GOT3 (cell line): ENCODE measurements at regions not wholly inside any gene's neighbourhood (a gene's known extent, or its start where the extent isn't known, plus 50 kb on each side); places are given as distances from the start of the nearest gene placed in this dataset.

Source experiments
- DNase-seq: peaks from one replicate; lab custom pipeline; 2025; ENCODE audit warnings: mixed read lengths; lab: John Stamatoyannopoulos, UW

DNA sequence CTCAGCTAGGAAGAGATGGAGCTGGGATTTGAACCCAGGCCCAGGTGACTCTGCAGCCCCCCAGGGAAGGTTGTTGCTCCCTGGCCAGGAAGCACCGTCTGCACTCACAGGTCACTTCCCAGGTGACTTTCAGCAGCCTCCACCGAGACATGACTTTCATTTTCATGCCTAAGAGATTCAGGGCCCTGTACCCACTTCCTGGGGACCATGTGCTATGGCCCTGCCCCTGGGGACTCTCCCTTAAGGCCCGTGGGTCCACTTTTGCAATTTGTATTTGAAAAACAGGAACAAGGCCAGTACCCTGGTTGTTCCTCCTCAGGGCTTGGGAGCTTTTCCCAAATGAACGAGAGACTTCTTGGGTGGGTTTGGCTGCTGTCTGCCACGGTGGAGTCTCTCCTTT is 191.0 kb downstream of the IRF8 start:
- no peak for DNase-seq

DNA sequence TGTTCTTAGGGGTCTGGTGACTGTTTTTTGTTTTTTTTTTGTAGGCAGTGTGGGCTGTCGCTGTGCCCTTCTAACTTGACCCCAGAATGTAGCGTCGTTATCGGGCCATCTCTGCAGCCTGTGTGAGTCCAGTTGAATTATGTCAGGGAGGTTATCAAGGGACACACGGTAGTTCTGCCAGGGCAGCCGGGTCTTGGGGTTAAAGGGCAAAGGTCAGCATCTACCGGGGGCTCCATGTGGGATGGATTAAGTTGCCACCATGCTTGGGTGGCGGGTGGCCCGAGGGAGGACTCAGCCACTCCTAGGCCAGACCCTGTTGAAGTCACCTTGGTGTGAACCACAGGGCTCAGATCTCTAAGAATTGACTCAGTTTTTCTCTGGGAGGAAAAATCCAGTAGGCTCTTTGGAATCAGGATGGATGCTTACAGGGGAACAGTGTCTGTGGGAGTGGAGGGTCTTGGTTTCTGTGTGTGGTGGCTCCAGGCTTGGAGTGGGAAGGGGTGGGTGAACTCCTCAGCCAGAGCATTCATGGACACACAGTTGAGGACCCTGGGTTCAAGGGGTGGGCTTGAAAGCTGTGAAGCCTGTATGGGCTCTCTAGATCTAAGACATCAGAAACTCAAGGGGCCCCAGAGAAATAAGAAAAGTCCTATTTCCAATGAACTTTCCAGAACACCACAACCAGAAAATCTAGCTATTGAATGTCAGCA is 191.7 kb downstream of the IRF8 start:
- DNase-seq: no peak

DNA sequence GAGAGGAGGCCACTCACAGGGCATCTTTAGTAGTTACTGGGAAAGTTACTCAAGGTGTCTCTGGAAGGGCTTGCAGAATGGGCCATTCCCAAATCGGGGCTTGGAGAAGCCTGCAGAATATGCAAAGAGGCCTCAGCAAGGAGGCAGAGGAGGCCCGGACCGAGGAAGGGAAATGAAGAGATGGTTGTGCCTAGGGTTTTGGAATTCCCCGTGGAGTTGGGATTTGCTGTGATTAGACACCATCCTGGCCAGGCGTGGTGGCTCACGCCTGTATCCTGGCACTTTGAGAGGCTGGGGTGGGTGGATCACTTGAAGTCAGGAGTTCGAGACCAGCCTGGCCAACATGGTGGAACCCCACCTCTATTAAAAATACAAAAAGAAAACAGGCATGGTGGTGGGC is 193.0 kb downstream of the IRF8 start:
- DNase-seq: no peak

DNA sequence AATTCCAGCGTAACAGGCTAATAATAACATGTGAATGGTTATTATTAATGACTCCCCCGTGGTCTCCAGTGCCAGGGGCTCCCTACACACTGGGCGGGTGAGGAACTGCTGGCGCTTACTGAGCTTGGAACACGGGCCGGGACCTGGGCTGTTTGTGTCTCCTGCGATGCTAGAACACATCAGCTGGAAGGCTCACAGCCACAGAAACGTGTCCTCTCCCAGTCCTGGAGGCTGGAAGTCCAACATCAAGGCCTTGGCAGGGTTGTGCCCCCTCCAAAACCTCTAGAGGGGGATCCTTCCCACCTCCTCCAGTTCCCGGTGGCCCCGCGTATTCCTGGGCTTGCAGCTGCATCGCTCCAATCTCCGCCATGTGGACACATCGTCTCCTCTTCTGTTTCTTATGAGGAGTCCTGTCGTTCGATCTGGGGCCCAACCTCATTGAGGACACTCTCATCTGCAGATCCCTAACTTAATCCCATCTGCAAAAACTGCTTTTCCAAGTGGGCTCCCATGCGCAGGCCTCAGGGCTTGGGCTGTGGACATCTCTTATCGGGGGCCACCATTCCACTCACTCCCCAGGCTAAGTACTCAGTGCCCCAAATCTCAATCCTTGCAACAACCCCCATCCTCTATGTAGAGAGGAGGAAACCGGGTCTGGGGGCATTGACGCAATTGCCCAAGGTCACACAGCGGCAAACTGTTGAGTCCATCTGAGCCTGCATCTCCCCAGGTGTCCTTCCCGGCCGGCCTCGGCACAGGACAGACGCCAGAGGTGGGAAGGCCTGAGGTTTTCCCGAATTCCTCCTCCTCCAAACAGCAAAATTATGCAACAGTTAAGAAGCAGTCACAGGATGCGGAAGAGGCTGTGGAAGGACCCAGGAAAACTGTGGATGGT is 193.9 kb downstream of the IRF8 start:
- DNase-seq: no peak

DNA sequence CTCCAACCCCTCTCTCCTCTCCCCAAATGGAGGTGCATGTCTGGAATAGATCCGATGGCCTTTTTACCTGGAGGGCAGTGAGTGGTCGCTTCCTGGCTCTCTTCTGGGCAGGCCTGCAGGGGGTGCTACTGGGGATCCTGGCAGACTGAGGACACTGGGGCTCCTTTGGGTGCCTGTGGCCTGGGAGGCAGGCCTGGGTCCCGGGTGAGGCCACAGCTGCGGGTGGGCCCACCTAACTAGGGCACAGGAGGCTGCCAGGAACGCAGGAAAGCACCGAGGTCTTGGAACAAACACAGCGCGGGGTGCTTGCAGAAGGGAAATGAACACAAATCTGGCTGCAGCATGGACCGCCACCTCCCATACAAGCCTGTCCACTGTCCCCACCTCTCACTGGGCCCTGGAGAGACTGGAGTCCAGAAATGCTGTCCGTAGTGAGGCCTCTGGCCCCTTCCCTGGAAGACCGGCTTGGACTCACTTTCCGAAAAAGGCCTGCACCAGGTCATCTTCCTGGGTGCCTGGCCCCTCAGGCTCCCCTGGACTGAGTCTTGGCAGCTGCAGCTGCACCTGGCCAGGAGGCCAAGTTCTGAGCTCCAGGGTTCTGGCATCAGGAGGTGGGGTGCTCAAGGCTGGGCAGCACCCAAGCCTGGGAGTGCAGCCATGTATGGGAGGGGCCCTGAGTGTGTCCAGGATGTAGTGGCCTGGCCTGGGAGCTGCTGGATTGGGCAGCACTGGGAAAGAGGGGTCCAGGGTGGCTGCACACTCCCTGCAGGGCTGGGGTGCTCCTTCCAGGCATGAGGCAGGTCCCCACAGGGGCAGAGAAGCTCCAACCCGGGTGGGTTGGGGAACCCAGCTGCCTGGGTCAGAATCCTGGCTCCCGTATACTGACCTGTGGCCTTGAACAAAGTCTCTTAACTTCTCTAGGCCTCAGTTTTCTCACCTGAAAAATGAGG is 195.1 kb downstream of the IRF8 start:
- DNase-seq: no peak

DNA sequence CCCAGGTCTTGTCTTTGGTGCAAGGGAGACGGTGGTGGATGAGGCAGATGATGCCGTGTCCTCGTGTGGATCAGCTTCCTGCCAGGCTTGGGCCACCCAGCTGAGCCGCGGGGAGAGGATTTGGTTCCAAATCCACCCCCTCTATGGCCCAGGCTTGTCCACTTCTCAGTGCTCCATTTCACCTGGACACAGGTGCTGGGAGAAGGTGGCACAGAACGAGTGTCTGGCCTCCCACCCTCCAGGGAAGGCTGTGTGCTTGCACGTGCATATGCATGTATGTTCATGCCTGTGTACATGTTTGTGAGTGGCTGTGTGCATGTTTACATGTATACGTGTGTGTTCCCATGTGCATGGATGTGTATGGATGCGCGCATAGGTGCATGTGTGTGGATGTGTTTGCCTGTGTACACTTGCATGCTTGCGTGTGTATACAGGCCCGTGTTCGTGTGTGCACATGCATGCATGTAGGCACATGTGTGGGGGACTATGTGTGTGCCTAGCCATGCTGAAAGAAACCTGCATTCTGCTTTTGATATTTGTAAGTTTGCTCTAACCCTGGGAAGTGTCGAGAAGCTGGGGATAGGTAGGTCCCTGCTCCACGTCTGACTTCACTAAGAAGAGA is 196.3 kb downstream of the IRF8 start:
- DNase-seq: no peak

DNA sequence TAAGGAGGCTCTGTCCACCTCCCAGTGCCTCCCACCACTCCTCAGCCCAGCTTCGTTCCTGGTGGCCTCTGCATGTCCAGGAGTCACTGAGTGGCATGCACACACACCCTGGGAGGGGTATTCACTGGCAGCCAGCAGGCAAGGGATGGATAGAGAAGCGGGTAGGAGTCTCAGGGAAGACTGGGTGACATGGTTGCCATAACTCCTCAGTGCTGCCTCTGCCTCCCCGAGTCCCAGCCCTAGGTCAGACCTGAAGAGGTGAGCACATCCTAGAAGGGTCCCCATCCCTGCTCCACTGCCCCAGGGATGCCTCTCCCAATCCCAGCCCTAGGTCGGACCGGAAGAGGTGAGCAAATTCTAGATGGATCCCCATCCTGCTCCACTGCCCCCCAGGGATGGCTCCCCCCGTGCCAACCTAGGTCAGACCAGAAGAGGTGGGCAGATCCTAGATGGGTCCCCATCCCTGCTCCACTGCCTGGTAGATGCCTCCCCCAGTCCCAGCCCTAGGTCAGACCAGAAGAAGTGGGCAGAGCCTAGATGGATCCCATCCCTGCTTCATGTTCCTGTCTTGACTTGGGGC is 197.0 kb downstream of the IRF8 start:
- DNase-seq: no peak

DNA sequence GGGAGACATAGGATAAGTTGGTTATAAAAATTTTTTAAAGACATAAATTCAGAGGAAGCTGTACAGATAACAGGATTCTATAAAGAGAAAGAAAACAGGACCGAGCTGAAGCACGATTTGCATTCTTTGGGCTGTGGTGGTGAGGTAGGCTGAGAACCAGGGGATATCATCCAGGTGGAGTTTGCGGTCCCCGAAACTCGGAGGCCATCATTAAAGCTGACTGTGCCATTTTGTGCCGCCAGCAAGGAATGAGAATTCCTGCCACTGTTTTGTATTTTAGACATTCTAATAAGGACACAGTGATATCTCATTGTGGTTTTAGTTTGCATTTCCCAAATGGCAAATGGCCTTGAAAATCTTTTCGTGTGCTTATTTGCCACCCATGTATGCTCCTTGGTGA is 197.9 kb downstream of the IRF8 start:
- no peak for DNase-seq

DNA sequence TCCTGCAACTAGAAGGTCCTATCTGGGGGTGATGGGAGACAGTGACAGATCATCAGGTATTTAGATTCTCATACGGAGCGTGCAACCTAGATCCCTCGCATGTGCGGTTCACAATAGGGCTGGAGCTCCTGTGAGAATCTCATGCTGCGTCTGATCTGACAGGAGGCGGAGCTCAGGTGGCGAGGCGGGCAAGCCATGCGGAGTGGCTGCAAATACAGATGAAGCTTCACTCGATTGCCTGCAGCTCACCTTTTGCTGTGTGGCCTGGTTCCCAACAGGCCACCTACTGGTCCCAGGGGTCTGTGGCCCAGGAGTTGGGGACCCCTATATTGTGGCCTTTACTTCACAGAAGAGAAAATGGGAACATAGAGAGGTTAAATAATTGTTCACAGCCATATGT is 200.4 kb downstream of the IRF8 start:
- DNase-seq: no peak

DNA sequence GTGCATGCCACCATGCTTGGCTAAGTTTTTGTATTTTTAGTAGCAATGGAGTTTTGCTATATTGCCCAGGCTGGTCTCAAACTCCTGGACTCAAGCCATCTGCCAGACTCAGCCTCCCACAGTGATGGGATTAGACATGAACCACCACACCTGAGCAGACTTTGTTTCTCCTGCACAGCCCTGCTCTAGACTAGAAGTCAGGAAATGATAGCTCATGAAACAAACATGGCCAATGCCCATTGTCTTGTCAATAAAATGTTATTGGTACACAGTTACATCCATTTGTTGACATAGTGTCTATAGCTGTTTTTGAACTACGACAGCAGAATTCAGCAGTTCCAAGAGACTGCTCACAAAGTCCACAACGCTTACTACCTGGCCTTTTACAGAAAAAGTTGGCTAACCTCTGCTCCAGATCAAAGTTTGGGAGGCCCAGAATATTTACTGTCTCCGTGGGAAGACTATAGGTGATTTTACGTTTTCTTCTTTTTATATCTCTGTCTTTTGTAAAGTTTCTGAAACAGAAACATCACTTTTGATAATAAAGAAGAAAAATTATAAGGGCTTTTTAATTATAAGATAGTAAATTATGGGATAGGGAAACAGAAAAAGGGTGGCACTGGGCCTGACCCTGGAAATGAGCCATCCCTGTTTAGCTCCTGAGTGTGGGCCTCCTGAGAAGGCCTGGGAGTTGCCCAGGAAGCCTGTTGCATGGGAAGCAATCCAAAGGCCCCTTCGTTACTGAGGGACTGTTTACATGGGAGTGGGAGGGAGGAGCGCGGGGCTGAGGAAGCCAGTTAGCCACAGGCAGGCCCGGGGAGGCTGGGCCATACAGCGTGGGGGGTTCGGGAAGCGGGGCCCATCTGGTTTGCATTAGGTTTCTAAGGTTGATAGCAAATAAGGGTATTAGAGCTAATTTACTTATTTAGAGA is 201.5 kb downstream of the IRF8 start:
- no peak for DNase-seq

DNA sequence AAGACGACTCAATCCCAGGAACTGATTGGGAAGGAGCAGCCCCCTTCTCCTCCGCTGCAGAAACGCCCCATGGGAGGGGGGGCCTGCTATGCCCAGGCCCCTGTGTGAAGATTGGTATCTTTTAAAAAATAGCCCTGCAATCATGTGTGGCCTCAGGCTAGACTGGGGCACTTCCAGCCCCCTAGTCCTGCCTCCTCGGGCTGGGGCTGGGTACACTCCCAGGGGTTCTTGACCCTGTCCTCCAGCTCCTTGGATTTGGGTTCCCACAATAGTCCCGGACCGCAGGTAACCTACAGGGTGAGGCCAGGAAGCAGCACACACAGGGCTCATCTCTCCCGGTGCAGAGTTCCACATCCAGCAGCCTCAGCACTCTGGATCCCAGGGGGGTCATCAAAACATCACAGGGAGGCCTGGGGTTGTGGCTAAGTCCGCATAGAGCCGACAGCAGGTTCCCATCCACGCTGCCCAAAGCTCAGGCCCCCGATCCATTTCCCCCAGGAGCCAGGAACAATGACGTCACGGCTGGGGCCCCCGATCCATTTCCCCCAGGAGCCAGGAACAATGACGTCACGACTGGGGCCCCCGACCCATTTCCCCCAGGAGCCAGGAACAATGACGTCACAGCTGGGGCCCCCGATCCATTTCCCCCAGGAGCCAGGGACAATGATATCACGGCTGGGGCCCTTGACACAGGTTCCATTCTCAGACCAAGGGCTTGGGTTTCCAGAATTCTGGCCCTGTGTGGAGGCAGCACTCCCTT is 202.4 kb downstream of the IRF8 start:
- DNase-seq: no peak

DNA sequence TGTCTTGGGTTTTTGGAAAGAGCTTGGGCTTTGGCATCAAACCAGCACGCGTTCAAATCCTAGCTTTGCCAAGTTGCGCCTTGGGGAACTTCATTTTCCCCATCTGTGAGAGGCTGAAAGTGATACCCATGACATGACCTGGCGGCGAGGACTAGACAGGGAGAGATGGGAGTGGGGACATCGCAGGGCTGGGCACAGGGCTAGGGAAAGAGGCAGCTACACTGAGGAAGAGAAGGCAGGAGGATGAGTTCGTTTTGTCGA is 202.9 kb downstream of the IRF8 start:
- DNase-seq: no peak

DNA sequence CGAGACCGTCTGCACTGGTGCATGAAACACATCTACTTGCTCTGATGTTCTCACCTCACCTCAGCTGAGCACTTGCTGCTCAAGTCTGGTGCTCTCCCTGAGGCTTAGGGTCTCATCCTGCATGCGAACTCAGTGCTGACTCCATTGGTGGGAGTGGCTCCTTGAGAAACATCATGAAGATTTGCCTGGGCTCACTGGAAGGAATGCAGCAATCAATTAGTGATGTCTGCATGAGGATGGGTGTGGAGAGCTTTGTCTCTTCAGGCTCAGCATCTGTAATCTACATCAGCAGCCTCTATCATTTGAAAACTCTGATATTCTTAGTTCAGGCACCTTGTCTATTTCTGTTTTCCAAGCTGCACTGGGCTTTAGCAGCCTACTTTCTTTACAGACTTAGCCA is 204.4 kb downstream of the IRF8 start:
- no peak for DNase-seq

DNA sequence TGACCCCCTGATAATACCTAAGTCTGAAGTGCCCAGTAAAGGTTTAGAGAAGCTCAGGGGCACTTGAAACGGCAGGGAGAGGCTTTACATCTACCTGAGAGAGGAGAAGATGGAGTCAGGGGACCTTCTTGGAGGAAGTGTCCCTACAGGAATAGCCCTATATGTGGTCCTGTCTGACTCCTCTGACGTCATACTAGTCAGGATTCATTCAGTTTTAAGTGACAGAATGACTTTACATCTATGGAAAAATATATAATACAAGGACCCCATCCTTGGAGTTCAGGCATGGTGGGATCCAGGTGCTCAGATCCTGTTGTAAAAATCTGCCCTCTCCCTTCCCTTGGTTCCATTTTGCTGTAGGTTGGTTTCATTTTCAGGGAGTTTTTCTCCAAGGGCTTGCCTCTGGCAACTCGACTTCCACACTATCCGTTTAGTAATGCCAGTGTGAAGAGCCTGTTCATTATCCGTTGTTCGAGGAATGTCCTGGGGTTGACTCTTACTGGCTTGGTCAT is 205.6 kb downstream of the IRF8 start:
- no peak for DNase-seq

DNA sequence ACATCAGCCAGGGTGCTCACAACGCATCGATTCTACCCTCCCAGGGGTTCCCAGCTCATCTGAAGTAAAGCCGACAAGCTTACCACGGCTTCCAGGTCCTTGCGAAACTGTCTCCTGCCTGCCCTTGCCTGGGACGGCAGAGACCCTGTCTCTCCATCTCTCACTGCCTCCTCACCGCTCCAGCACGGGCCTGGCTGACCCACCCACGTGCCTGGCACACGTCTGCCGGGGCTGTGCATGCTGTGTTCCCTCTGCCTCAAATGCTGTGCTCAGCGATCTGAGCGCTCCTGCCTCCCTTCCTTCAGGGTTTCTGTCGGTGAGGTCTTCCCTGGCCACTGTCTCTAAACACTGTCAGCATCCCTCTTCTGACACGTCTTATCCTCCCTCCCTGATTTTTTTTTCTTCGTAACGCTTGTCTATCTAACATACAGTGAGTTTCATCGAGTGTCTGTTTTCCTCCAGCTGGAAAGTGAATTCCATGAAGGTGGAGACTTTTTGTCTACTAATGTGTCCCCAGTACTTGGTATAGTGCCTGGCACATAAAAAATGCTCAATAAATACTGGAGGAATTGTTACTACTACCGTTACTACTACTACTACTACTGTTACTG is 208.4 kb downstream of the IRF8 start:
- DNase-seq: no peak

DNA sequence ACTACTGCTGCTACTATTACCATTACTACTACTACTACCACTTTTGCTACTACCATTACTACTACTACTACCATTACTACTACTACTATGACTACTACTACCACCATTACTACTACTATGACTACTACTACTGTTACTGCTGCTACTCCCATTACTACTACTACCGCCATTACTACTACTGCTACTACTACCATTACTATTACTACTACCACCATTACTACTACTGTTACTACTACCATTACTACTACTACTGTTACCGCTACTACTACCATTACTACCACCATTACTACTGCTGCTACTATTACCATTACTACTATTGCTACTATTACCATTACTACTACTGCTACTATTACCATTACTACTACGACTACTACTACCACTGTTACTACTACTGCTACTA is 209.1 kb downstream of the IRF8 start:
- no peak for DNase-seq

DNA sequence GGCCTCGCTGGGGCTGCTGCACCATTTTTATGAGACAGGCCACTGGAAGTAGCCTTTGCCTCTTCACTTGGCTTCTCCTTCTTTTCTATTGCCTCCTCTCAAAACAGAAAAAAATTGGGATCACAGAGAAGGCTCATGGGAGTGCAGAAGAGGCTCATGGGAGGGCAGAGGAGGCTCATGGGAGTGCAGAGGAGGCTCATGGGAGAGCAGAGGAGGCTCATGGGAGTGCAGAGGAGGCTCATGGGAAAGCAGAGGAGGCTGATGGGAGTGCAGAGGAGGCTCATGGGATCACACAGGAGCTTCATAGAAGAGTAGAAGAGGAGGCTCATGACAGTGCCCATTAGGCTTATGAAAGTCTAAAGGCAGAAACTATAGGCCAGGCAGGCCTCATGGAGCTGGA is 211.2 kb downstream of the IRF8 start:
- no peak for DNase-seq

DNA sequence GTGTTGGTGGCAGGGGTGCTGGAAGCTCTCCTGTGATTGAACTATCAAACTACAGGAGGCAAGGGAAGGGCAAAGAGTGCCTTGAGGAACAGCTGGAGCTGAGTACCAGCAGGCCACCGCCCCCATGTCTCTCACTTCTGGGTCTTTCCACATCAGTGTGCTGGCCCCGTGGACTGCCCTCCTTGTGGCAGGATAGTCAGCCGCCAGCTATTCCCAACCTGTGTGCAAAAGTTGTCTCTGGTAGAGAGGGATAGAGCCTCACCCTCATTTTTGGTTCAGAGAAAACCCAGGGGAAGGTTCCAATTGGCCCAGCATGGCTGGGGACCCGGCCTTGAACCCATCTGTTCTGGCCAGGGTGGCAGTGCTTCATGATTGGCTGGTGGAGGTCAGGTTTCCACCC is 211.8 kb downstream of the IRF8 start:
- DNase-seq: no peak

DNA sequence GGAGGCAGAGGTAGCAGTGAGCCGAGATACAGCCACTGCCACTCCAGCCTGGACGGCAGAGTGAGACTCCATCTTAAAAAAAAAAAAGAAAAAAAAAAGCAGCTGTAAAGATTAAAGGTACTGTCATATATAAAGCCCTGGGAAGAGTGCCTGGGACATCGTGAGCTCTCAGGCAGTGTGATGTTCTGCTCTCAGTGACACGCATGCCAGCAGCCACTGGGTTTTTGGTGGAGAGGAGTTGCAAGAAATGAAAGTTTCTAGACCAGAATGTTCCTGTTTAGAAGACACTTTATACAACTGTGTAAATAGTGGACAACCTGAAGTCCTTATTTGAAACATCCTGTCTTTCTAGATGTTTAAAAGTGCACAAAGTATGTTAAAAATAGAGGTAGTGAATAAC is 213.2 kb downstream of the IRF8 start:
- DNase-seq: no peak
